ENCODE measurements at regions not wholly inside any gene's neighbourhood (a gene's known extent, or its start where the extent isn't known, plus 50 kb on each side); places are given as distances from the start of the nearest gene placed in this dataset.

- Mint-ChIP-seq H3K4me1 (ENCODE audit: low read depth) (no peaks in the 10 kb centered on the region), H3K36me3 (ENCODE audit: low read depth) (no peaks in the 10 kb centered on the region), H3K9me3 (ENCODE audit: low read depth) (no peaks in the 10 kb centered on the region), H3K27ac (ENCODE audit: unreplicated experiment) (no peak overlapping the region), H3K27me3 (ENCODE audit: low read depth) (no peaks in the 10 kb centered on the region), H3K4me3 (ENCODE audit: unreplicated experiment) (no peak overlapping the region)
- TF ChIP-seq, protein P1, sequence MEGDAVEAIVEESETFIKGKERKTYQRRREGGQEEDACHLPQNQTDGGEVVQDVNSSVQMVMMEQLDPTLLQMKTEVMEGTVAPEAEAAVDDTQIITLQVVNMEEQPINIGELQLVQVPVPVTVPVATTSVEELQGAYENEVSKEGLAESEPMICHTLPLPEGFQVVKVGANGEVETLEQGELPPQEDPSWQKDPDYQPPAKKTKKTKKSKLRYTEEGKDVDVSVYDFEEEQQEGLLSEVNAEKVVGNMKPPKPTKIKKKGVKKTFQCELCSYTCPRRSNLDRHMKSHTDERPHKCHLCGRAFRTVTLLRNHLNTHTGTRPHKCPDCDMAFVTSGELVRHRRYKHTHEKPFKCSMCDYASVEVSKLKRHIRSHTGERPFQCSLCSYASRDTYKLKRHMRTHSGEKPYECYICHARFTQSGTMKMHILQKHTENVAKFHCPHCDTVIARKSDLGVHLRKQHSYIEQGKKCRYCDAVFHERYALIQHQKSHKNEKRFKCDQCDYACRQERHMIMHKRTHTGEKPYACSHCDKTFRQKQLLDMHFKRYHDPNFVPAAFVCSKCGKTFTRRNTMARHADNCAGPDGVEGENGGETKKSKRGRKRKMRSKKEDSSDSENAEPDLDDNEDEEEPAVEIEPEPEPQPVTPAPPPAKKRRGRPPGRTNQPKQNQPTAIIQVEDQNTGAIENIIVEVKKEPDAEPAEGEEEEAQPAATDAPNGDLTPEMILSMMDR (IDR thresholded peaks at IDR 0.05), result no peak
- no peak for DNase-seq (ENCODE audit: low spot score)
These were observed 658.7 kb upstream of the LINC00305 start for GRCh38 chr18:64807560-64807959.

- no peak for DNase-seq (ENCODE audit: low spot score)
- H3K27ac Mint-ChIP-seq (ENCODE audit: unreplicated experiment), result no peak overlapping the region
- no peaks in the 10 kb centered on the region for H3K36me3 Mint-ChIP-seq (ENCODE audit: low read depth)
- H3K4me1 Mint-ChIP-seq (ENCODE audit: low read depth), result no peaks in the 10 kb centered on the region
- TF ChIP-seq, protein P1 (IDR thresholded peaks at IDR 0.05), result no peak
- H3K9me3 Mint-ChIP-seq (ENCODE audit: low read depth), result no peaks in the 10 kb centered on the region
- no peaks in the 10 kb centered on the region for H3K27me3 Mint-ChIP-seq (ENCODE audit: low read depth)
- no peak overlapping the region for H3K4me3 Mint-ChIP-seq (ENCODE audit: unreplicated experiment)
These were observed 657.8 kb upstream of the LINC00305 start for GRCh38 chr18:64806691-64807090.

- H3K27me3 Mint-ChIP-seq (ENCODE audit: low read depth), result no peaks in the 10 kb centered on the region
These were observed 657.3 kb upstream of the LINC00305 start for GRCh38 chr18:64806232-64806631.

DNA sequence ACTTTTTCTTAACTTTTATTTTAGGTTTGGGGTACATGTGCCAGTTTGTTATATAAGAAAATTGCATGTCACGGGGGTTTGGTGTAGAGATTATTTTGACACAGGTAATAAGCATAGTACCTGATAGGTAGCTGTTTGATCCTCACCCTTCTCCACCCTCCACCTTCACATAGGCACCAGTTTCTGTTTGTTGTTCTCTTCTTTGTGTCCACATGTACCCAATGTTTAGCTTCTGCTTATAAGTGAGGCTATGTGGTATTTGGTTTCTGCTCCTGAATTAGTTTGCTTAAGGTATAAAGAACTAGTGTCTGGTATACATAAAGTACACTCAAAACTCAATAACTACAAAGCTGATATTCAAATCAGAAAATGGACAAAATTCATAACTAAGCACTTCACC, 654.6 kb upstream of the LINC00305 start:
- no peak for DNase-seq (ENCODE audit: low spot score)
- Mint-ChIP-seq H3K4me1 (ENCODE audit: low read depth) (no peaks in the 10 kb centered on the region), H3K4me3 (ENCODE audit: unreplicated experiment) (no peak overlapping the region), H3K36me3 (ENCODE audit: low read depth) (no peaks in the 10 kb centered on the region), H3K9me3 (ENCODE audit: low read depth) (peaks cover under 1% of the 10 kb centered on the region), H3K27me3 (ENCODE audit: low read depth) (no peaks in the 10 kb centered on the region), H3K27ac (ENCODE audit: unreplicated experiment) (no peak overlapping the region)
- TF ChIP-seq, protein P1 (IDR thresholded peaks at IDR 0.05), result no peak

More at GRCh38 chr18:64806232-64806631, 657.3 kb upstream of the LINC00305 start:
- TF ChIP-seq, protein P1 (IDR thresholded peaks at IDR 0.05), result no peak
- Mint-ChIP-seq H3K9me3 (ENCODE audit: low read depth) (no peaks in the 10 kb centered on the region), H3K4me1 (ENCODE audit: low read depth) (no peaks in the 10 kb centered on the region), H3K4me3 (ENCODE audit: unreplicated experiment) (no peak overlapping the region), H3K27ac (ENCODE audit: unreplicated experiment) (no peak overlapping the region), H3K36me3 (ENCODE audit: low read depth) (no peaks in the 10 kb centered on the region)
- no peak for DNase-seq (ENCODE audit: low spot score)

DNA sequence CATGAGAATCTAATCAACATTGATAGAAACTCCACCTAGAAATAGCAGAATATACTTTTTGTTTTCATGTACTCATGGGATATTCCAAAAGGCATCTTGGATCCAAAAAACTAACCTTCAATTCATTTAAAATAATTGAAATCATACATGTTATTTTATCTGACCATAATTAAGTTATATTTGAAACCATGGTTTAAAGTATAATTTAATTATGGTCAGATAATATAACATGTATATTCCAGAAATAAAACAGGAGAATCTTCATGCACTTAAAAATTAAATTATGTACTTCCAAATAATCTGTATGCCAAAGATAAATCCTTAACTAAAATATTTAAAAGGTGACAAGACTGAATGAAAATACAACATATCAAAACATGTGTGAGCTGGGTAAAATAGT, 651.3 kb upstream of the LINC00305 start:
- DNase-seq (ENCODE audit: low spot score), result no peak
- Mint-ChIP-seq H3K9me3 (ENCODE audit: low read depth) (peaks cover 11% of the 10 kb centered on the region), H3K4me3 (ENCODE audit: unreplicated experiment) (no peak overlapping the region), H3K36me3 (ENCODE audit: low read depth) (no peaks in the 10 kb centered on the region), H3K4me1 (ENCODE audit: low read depth) (no peaks in the 10 kb centered on the region), H3K27ac (ENCODE audit: unreplicated experiment) (no peak overlapping the region), H3K27me3 (ENCODE audit: low read depth) (no peaks in the 10 kb centered on the region)
- TF ChIP-seq, protein P1 (IDR thresholded peaks at IDR 0.05), result no peak

Measured in chondrocyte (in vitro differentiated cells).